Thymus (tissue), 11 donors: ENCODE measurements at regions not wholly inside any gene's neighbourhood (a gene's known extent, or its start where the extent isn't known, plus 50 kb on each side); places are given as distances from the start of the nearest gene placed in this dataset.
"Not testable (repeated sequence)": the region's sequence is repeated elsewhere in the genome, so short reads cannot be mapped to it uniquely, and the experiment has no call there.

Source experiments
- DNase-seq, 9 donors: peaks; one replicate each; pipeline ENCODE4 v3.0.0-alpha.2; 2013; ENCODE audit warnings: low spot score in 9 of 9, low read depth in 6 of 9, missing footprints in 1 of 9
- H3K27ac ChIP-seq, 2 donors: one replicate each; pipeline ENCODE4 v1.5.1; 2013; ENCODE audit warnings: control low read depth in 1 of 2, low read depth in 1 of 2, low read length in 1 of 2, mild to moderate bottlenecking in 1 of 2, moderate library complexity in 1 of 2
- H3K27me3 ChIP-seq, 2 donors: one replicate each; pipeline ENCODE4 v1.5.1; 2013; ENCODE audit warnings: low read length in 1 of 2; ENCODE audit not compliant: control insufficient read depth in 2 of 2, insufficient read depth in 1 of 2
- H3K36me3 ChIP-seq, 2 donors: one replicate each; pipeline ENCODE4 v1.5.1; 2013; ENCODE audit warnings: low read length in 1 of 2, mild to moderate bottlenecking in 1 of 2, moderate library complexity in 1 of 2; ENCODE audit not compliant: control insufficient read depth in 2 of 2, insufficient read depth in 2 of 2
- H3K4me1 ChIP-seq, 2 donors: one replicate each; pipeline ENCODE4 v1.5.1; 2013; ENCODE audit warnings: low read length in 2 of 2; ENCODE audit not compliant: control insufficient read depth in 2 of 2, insufficient read depth in 2 of 2
- H3K4me3 ChIP-seq, 2 donors: one replicate each; pipeline ENCODE4 v1.5.1; 2013; ENCODE audit warnings: low read length in 2 of 2, control low read depth in 1 of 2, mild to moderate bottlenecking in 1 of 2
- H3K9me3 ChIP-seq, 2 donors: one replicate each; pipeline ENCODE4 v1.5.1; 2013; ENCODE audit warnings: low read length in 1 of 2, mild to moderate bottlenecking in 1 of 2; ENCODE audit not compliant: control insufficient read depth in 2 of 2, insufficient read depth in 1 of 2
- WGBS: extraction: QIAGEN DNeasy Blood & Tissue Kit; methylation state at CpG from one replicate; pipeline ENCODE4 v1.1.7; 2013; 5-methylcytosine and 5-hydroxymethylcytosine counted together
- donor health status: healthy.

DNA sequence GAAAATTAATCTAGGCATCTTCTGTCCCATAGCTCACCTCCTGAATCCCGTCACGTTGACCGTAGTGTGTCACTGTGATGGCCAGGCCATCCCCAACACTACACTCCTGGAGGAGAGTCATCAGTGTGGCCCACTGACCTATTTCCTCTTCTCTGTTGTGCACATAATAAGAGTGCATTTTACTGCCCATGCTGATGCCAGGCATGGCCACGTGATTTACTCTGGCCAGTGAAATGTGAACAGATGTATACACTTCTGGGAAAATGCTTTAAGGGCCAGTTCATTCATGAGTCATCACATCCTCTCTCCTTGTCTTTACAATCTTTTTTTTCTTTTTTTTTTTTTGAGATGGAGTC lies 101.9 kb upstream of the PIP4K2A start:
- Histone ChIP-seq H3K36me3 (no peaks in the 10 kb centered on the region), H3K27ac (no peak overlapping the region), H3K4me3 (no peak overlapping the region), H3K4me1 (no peaks in the 10 kb centered on the region), H3K9me3 (no peaks in the 10 kb centered on the region), H3K27me3 (no peaks in the 10 kb centered on the region)
- DNase-seq: no peak
- 94% methylated on average over 4 of the region's 4 CpGs for WGBS

- H3K36me3 ChIP-seq: no peaks in the 10 kb centered on the region
- H3K27ac ChIP-seq: no peak overlapping the region
- no peaks in the 10 kb centered on the region for H3K9me3 ChIP-seq
- H3K27me3 ChIP-seq: no peaks in the 10 kb centered on the region
- no peak for DNase-seq
- no peaks in the 10 kb centered on the region for H3K4me1 ChIP-seq
- WGBS: 91% methylated on average over 7 of the region's 7 CpGs
- H3K4me3 ChIP-seq: no peak overlapping the region
These were observed 96.5 kb upstream of the PIP4K2A start for GRCh38 chr10:22810643-22811465.

DNA sequence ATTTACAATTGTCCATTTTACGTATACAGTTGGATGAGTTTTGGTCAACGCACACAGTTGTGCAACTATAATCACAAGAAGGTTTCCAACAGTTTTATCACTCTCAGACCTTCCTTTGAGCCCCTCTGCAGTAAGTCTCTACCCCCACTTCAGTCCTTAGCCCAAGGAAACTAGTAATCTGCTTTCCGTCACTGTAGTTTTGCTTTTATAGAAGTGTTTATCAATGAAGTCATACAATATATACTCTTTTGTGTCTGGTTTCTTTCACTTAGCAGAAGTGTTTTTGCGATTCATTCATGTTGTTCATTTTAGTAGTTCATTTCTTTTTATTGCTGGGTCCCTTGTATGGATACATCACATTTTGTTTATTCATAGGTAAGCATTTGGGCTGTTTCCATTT lies 92.9 kb upstream of the PIP4K2A start:
- 99% methylated on average over 4 of the region's 4 CpGs for whole genome bisulfite sequencing
- Histone ChIP-seq H3K9me3 (no peaks in the 10 kb centered on the region), H3K4me3 (no peak overlapping the region), H3K4me1 (no peaks in the 10 kb centered on the region), H3K36me3 (no peaks in the 10 kb centered on the region), H3K27ac (no peak overlapping the region), H3K27me3 (no peaks in the 10 kb centered on the region)
- no peak for DNase-seq

DNA sequence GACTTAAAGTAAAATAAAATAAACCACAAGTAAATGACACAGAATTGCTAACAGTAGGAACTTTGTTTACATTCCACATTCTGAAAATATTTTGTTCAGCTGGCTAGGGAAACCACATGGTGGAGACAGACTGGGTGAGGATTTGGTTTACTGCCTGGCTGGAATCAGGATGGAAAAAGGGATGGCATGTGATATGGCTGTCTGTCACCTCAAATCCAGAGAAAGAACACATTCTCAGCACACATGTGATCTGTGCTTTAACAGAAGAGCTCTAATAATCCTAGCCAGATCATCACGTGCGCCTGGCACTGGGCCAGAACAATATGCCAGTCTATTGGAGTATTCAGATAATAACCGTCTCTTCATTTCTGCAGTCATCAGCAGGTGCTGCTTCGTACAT lies 90.9 kb upstream of the PIP4K2A start:
- Histone ChIP-seq H3K27ac (no peak overlapping the region), H3K4me3 (no peak overlapping the region), H3K4me1 (no peaks in the 10 kb centered on the region), H3K9me3 (no peaks in the 10 kb centered on the region), H3K27me3 (no peaks in the 10 kb centered on the region), H3K36me3 (no peaks in the 10 kb centered on the region)
- WGBS: 91% methylated on average over 4 of the region's 4 CpGs
- DNase-seq: no peak

GRCh38 chr10:22803261-22803885 lies 89.0 kb upstream of the PIP4K2A start:
- DNase-seq: no peak
- Histone ChIP-seq H3K4me3 (no peak overlapping the region), H3K27me3 (no peaks in the 10 kb centered on the region), H3K27ac (no peak overlapping the region), H3K4me1 (no peaks in the 10 kb centered on the region), H3K9me3 (no peaks in the 10 kb centered on the region), H3K36me3 (no peaks in the 10 kb centered on the region)
- 64% methylated on average over 2 of the region's 2 CpGs for WGBS

GRCh38 chr10:22801785-22802184 lies 87.4 kb upstream of the PIP4K2A start:
- no peaks in the 10 kb centered on the region for H3K9me3 ChIP-seq
- H3K27ac ChIP-seq: no peak overlapping the region
- WGBS: 51% methylated on average over 1 of the region's 1 CpG
- no peaks in the 10 kb centered on the region for H3K36me3 ChIP-seq
- H3K27me3 ChIP-seq: no peaks in the 10 kb centered on the region
- no peak overlapping the region for H3K4me3 ChIP-seq
- no peaks in the 10 kb centered on the region for H3K4me1 ChIP-seq
- no peak for DNase-seq

GRCh38 chr10:22797796-22798195 lies 83.4 kb upstream of the PIP4K2A start:
- H3K9me3 ChIP-seq, H3K27me3 ChIP-seq, H3K27ac ChIP-seq, DNase-seq, H3K4me1 ChIP-seq, H3K4me3 ChIP-seq, H3K36me3 ChIP-seq: not testable (repeated sequence)
- 93% methylated on average over 1 of the region's 1 CpG for WGBS

DNA sequence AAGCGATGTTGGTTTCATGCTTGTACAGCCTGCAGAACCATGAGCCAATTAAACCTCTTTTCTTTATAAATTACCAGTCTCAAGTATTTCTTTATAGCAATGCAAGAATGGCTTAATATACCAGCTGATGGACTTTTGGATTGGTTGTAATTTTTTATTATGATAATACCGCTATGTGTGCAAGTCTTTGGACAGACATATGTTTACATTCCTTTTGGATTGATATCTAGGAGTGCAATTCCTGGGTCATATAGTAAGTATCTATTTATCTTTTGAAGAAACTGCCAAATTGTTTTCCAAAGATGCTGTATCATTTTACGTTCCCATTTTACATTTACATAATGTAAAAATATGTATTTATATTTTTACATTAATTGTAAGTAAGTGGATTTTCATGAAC lies 81.2 kb upstream of the PIP4K2A start:
- Histone ChIP-seq H3K36me3 (no peaks in the 10 kb centered on the region), H3K27me3 (no peaks in the 10 kb centered on the region), H3K27ac (no peak overlapping the region), H3K4me3 (no peak overlapping the region), H3K9me3 (no peaks in the 10 kb centered on the region), H3K4me1 (no peaks in the 10 kb centered on the region)
- 98% methylated on average over 3 of the region's 3 CpGs for WGBS
- DNase-seq: no peak

GRCh38 chr10:22792161-22792560 lies 77.8 kb upstream of the PIP4K2A start:
- Histone ChIP-seq H3K36me3 (no peaks in the 10 kb centered on the region), H3K27me3 (no peaks in the 10 kb centered on the region), H3K4me3 (no peak overlapping the region), H3K4me1 (no peaks in the 10 kb centered on the region), H3K9me3 (peaks cover 0 to 2% of the 10 kb centered on the region in 2 donors), H3K27ac (no peak overlapping the region)
- 93% methylated on average over 4 of the region's 4 CpGs for whole genome bisulfite sequencing
- DNase-seq: no peak
